ENCODE measurements at regions not wholly inside any gene's neighbourhood (a gene's known extent, or its start where the extent isn't known, plus 50 kb on each side); places are given as distances from the start of the nearest gene placed in this dataset.

DNA sequence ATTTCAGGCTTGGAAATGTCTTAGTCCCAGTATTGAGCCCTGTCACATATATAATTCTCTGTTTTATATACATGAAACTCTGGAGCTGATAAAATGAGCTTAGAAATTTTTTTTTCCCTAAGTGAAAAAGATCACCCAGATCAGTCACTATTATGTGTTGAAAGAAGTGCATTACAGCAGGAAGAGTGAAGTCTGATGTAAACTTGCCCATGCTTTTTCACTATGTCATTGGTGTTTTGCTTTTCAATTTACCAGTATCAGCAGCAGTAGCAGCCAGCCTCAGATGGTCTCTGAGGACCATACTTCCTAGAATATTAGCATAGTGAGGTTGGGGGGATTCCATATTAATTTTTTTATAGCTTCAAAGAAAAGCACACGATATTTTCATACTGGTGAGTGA is 255.6 kb upstream of the KCNH8 start (continued):
- TF ChIP-seq, protein P1, sequence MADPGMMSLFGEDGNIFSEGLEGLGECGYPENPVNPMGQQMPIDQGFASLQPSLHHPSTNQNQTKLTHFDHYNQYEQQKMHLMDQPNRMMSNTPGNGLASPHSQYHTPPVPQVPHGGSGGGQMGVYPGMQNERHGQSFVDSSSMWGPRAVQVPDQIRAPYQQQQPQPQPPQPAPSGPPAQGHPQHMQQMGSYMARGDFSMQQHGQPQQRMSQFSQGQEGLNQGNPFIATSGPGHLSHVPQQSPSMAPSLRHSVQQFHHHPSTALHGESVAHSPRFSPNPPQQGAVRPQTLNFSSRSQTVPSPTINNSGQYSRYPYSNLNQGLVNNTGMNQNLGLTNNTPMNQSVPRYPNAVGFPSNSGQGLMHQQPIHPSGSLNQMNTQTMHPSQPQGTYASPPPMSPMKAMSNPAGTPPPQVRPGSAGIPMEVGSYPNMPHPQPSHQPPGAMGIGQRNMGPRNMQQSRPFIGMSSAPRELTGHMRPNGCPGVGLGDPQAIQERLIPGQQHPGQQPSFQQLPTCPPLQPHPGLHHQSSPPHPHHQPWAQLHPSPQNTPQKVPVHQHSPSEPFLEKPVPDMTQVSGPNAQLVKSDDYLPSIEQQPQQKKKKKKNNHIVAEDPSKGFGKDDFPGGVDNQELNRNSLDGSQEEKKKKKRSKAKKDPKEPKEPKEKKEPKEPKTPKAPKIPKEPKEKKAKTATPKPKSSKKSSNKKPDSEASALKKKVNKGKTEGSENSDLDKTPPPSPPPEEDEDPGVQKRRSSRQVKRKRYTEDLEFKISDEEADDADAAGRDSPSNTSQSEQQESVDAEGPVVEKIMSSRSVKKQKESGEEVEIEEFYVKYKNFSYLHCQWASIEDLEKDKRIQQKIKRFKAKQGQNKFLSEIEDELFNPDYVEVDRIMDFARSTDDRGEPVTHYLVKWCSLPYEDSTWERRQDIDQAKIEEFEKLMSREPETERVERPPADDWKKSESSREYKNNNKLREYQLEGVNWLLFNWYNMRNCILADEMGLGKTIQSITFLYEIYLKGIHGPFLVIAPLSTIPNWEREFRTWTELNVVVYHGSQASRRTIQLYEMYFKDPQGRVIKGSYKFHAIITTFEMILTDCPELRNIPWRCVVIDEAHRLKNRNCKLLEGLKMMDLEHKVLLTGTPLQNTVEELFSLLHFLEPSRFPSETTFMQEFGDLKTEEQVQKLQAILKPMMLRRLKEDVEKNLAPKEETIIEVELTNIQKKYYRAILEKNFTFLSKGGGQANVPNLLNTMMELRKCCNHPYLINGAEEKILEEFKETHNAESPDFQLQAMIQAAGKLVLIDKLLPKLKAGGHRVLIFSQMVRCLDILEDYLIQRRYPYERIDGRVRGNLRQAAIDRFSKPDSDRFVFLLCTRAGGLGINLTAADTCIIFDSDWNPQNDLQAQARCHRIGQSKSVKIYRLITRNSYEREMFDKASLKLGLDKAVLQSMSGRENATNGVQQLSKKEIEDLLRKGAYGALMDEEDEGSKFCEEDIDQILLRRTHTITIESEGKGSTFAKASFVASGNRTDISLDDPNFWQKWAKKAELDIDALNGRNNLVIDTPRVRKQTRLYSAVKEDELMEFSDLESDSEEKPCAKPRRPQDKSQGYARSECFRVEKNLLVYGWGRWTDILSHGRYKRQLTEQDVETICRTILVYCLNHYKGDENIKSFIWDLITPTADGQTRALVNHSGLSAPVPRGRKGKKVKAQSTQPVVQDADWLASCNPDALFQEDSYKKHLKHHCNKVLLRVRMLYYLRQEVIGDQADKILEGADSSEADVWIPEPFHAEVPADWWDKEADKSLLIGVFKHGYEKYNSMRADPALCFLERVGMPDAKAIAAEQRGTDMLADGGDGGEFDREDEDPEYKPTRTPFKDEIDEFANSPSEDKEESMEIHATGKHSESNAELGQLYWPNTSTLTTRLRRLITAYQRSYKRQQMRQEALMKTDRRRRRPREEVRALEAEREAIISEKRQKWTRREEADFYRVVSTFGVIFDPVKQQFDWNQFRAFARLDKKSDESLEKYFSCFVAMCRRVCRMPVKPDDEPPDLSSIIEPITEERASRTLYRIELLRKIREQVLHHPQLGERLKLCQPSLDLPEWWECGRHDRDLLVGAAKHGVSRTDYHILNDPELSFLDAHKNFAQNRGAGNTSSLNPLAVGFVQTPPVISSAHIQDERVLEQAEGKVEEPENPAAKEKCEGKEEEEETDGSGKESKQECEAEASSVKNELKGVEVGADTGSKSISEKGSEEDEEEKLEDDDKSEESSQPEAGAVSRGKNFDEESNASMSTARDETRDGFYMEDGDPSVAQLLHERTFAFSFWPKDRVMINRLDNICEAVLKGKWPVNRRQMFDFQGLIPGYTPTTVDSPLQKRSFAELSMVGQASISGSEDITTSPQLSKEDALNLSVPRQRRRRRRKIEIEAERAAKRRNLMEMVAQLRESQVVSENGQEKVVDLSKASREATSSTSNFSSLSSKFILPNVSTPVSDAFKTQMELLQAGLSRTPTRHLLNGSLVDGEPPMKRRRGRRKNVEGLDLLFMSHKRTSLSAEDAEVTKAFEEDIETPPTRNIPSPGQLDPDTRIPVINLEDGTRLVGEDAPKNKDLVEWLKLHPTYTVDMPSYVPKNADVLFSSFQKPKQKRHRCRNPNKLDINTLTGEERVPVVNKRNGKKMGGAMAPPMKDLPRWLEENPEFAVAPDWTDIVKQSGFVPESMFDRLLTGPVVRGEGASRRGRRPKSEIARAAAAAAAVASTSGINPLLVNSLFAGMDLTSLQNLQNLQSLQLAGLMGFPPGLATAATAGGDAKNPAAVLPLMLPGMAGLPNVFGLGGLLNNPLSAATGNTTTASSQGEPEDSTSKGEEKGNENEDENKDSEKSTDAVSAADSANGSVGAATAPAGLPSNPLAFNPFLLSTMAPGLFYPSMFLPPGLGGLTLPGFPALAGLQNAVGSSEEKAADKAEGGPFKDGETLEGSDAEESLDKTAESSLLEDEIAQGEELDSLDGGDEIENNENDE (IDR thresholded peaks at IDR 0.05; ENCODE audit: insufficient replicate concordance, low read length), result no peak
- TF ChIP-seq CREB1 (IDR thresholded peaks at IDR 0.05), result no peak
- TF ChIP-seq RNF2 (IDR thresholded peaks at IDR 0.05; ENCODE audit: borderline replicate concordance, low read depth, low read length, missing control alignments, poor library complexity, severe bottlenecking), result no peak
- no peak for TF ChIP-seq SP1 (IDR thresholded peaks at IDR 0.05; ENCODE audit: low read depth, low read length)
- no peak for TF ChIP-seq GTF2F1 (IDR thresholded peaks at IDR 0.05; ENCODE audit: borderline replicate concordance, low read depth, low read length)

Measured in H1 (cell line).